GM18519 (cell line): ENCODE measurements at regions not wholly inside any gene's neighbourhood (a gene's known extent, or its start where the extent isn't known, plus 50 kb on each side); places are given as distances from the start of the nearest gene placed in this dataset.

Experiments
- ATAC-seq: cut with Tn5 transposase; IDR thresholded peaks from one replicate; pipeline ENCODE4 v1.9.1; 2021; ENCODE audit warnings: mild to moderate bottlenecking, moderate library complexity; ENCODE audit not compliant: unreplicated experiment, low FRiP score

DNA sequence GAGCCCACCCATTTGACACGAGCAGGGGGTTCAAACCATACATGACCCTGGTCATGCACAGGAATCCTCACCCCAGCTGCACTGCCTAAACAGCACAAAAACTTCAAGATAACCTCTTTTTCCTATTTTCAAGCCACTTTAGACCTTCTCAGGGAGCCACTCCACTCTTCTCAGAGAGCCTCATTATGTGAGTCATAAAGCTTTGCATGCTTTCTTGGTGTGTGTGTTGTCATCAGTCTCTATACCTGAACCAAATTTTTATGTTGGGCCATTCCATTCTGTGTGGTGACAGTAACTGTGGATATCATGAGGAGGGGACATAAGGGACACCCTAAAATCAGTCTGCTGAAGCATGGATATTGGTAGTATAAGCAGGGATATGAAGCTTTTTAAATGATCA, 769.5 kb upstream of the API5 start:
- ATAC-seq: no peak

DNA sequence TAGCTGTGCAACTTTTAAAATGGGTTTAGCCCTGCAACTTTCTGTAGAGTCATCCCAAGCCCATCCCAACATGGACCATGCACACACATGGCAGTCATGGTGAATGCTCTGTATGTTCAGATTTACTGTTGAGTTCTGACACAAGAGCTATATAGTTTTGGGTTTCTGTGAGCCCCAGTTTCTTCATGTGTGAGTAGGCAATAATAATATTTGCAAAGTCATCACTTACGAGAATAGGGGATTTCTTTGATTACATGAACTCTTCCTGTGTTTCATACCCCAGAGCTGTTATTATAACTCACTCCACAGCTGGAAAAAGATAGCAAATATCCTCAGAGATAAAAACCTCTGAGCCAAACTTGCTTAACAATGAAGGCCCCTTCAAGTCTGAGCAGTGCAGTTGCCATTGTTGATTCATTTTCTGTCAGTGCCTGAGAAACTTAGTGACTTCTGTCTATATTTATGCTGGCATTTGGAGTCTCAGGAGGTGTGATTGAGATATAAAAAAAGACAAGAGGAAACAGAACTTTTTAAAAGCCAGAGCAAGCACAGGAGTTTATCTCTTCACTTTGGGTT, 767.9 kb upstream of the API5 start:
- ATAC-seq: no peak

DNA sequence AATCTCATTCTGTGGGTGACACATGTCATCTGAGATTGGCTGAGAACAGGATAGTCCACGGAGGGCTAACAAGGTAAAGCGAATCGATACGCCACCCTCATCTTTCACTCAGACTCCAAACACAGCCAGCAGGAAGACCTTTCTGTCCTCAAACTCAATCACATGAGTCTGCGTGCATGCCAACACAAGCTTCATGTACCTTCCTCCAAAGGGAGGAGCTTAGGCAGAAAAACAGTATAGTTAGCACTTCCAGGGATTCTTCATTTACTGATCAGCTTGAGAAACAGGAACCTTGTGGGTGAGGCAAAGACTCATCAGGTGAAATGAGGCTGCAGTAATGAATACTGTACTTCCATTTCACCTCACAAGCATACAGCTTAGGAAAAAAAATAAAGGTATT, 767.1 kb upstream of the API5 start:
- ATAC-seq: no peak

DNA sequence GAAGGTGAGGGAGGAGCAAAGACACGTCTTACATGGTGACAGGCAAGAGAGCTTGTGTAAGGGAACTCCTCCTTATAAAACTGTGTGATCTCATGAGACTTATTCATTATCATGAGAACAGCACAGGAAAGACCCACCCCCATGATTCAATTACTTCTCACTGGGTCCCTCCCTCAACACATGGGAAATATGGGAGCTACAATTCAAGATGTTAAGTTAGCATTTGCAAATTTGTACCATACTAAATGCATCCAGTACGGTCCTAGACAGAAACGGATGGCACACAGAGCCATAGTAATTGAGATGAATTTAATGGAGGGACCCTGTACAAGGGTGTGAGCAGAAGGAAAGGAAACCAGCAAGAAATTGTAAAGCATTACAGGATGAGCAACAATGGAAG, 765.8 kb upstream of the API5 start:
- no peak for ATAC-seq

DNA sequence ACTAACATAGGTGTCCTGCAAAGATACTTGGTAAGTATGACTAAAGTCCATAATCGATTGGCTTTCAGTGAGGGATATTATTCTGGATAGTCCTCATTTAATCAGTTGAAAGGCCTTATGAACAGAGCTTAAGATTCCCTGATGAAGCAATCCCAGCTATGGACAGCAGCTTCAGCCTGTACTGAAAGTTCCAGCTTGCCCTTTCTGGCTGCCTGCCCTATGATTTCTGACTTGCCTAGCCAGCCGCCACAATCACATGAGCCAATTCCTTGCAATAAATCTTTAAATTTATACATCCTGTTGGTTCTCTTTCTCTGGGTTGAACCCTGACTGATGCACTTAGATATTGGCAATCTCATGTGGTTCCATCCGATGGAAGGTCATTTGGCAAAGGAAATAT, 759.0 kb upstream of the API5 start:
- ATAC-seq: no peak

DNA sequence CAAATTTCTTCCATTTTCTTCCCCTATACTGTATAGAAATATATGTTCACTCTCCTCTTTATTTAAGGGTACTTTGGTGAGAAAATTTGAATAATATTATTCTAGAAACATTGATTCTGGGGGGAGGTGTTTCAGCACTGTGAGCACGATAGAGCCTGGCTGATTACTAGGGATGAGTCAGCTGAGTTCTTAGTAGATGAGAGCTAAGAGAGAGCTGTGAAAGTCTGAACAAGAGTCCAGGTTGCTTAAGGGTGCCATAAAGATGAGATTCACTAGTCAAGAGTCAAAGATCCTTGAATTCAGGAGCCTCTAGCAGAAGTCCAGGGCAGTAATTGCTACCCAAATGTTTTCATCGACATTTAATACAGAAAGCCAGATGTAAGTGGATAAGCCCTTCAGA, 756.6 kb upstream of the API5 start:
- no peak for ATAC-seq

DNA sequence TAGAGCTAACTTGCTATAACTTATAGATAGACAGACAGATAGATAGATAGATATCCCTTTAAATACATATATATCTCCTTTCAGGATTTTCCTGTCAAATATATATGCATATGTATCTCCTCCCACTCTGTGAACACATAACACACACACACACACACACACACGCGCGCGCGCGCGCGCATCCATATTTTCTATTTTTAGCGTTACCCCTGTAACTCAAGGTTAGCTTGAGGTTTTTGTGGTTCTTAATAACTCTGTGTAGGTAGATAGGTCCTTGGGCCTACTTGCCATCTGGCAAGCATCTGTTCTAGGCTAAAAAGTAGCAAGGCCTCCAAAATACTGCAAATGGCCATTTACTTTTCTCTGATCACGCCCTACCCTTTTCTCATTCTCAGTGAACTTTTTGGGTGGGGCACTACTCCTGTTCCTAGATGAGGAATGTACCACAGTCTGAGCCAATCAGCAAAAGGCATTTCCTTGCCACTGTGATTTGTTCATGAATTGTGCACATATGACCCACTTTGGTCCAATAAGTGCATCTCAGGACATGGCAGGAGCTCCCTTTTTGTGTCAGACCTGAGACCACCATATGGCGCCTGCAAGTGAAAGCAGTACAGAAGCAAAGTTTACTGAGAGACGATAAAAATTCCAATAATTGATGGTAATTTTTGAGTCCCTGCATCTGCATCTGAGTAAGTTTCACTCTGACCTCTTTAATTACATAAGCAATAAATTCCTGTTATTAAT, 740.5 kb upstream of the API5 start:
- no peak for ATAC-seq

DNA sequence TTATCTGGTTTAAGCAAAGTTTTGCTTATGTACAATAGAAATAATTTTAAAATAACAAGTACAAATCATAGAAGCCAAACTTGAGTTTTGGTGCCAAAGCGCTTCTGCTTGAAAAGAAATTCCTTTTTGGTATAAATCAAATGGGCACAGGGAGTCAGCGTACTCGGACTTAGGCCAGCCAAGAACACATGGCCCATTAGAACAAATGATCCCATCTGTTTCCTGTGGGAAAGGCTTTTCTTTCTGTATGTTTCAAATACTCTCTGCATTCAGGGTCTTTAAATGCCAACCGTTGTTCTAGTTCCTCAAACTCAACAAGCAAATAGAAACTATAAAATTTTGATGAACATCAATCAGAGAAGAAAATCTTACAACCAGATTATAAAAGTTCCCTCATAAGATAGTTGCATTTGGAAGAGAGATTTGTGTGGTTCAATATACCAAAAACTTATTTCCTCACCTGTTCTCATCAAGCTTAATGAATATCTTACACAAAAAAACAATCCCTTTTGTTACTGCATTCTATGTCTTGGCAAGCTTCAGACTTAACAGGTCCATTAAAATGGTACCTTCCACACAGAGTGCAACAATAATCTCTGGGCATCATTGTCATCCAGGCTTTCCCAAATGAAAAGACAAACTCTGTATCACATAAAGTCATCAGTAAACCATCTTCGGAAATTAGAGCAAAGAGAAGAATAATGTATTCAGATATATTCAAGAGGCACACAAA, 739.8 kb upstream of the API5 start:
- ATAC-seq: no peak

DNA sequence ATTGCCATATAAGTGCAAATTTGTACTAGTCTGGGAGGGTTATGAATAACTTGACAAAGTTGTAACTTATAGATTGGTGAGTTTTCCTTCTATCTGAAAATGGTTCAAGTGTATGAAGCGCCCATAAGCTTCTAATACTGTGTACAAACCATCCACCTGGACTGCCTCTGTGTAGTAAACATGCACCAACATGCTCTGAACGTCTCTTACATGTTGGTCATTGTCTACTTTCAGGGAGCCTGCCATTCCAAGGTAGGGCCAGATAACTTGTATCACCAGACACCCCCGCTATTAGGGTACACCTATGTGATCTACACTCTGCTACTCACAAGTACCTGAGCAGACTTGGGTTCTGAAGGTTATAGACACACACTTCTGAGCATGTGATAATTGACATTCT, 735.5 kb upstream of the API5 start:
- no peak for ATAC-seq

DNA sequence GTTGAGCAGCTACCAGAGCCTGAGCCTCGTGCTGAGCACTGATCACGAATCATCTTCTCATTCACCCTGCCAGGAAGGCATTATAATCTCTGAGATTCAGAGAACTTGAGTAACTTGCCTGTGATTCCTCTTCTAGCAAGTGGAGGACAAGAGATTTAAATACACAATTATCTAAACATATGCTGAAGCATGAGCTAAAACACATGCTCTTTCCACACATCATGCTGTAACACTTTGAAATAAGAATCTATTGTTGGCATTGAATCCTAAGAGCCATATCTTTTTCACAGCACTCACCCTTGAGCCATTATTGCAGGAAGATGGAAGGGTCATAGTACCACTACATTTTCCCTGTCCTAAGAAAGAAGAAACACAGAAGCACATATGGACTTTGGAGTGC, 722.5 kb upstream of the API5 start:
- no peak for ATAC-seq

DNA sequence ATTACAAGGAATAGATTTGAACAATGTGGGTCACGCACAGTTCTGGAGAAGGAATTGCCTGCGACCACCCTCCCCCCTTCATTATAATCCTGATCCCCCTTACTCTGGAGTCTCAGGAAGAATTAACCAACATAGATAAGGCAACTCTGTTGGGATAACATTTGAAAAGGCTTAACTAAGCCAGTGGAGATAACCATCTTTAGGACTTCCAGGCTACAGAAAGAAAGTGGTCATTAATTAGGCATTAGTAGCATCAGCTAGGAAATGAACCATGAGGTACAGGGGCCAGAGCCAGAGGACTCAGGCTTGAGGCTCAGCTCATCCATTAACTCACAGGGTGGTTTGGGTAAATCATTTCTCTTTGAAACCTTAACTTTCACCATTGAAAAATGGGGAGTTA, 720.0 kb upstream of the API5 start:
- ATAC-seq: no peak

DNA sequence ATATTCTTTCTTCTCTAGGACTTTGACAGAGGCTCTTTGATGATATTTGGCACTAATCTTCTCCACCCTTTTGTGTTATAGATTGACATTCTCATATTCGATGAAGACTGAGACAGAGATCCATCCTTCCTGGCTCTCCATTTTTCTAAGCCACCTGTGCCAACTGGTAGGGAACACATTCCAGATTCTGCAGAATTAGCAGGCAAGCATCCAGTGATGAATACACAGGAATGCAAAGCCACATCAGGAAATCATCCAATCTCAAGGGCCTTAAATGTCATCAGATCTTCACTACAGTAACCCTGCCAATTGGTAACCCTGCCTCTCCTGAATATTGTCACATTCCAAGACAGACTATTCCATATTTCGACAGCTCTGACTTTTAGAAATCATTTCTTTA, 718.4 kb upstream of the API5 start:
- ATAC-seq: no peak

DNA sequence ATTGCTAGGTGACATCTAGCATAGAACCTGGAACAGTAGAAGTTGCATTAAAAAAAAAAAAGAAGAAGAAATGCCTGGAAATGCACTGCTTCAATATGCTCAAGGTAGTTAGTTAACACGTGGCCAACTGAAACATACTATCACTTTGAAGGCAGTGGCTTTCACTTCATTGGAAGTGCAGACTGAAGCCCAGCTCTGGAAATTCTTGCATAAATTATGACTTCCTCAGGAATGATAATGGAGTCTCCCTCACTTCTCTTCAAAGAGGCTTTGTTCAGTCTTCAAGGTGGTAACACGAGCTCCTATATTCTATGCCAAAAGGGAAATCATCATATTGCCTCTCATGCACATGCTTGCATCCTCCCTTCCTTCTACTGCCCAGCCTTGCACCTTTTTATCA, 715.9 kb upstream of the API5 start:
- ATAC-seq: no peak

DNA sequence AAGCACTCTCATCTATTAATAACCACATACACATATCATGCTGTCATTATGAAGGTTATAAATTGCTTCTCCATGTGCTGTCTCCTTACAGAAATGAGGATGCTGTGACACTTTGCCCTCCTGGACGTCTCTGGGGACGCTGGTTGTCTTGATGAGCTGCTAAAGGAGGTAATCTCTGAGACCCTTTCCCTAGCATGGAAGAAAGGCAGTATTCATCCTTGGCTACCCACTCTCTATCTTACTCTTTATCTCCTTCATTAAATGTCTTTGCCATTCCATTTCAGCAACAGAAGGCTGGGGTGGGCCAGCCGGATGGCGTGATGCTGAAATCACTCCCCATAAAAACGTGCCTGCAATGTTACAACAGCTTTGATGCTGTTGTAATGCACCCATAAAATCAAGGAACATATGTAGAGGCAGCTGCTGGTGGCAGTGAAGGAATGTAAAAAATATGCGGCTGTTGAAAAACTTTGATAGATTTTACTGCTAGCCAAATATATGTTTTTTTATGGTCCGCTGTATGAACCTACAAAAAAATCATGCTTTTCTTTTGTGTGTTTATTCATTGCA, 715.1 kb upstream of the API5 start:
- ATAC-seq: no peak

DNA sequence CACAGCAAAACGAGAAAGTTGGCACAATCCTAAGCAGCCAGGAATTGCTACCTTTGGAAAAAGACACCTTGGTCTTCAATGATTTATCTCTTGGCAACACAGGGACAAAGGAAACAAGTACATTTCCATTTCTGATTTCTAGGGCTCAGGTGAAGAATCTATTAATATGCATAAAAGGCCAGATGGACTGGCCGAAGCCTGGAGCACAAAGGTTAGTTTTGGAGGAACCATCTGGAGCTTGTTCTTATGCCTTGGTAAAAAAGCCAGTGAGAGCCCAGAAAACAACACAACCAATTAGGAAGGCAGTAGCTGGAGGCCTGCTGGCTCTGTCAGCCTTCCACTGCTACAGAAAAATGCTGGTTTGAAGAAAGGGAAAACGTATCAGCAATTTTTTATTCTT, 713.5 kb upstream of the API5 start:
- ATAC-seq: no peak

DNA sequence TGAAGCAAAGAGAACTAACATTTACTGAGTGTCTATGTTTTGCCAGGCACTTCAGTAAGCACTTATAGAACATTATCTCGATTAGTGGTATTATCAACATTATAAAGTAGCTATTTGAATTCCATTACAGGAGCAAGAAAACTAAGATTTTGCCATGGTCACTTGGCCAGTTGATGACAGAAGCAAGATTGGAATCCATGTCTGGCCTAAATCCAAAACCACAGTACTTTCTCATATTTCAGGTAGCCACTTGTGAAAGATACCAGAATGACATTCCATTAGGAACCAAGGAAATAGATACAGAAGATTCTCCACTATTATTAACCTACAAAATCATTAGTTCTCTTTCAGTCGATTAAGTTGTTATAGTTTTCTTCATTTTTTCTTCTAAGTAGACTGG, 691.0 kb upstream of the API5 start:
- ATAC-seq: no peak

DNA sequence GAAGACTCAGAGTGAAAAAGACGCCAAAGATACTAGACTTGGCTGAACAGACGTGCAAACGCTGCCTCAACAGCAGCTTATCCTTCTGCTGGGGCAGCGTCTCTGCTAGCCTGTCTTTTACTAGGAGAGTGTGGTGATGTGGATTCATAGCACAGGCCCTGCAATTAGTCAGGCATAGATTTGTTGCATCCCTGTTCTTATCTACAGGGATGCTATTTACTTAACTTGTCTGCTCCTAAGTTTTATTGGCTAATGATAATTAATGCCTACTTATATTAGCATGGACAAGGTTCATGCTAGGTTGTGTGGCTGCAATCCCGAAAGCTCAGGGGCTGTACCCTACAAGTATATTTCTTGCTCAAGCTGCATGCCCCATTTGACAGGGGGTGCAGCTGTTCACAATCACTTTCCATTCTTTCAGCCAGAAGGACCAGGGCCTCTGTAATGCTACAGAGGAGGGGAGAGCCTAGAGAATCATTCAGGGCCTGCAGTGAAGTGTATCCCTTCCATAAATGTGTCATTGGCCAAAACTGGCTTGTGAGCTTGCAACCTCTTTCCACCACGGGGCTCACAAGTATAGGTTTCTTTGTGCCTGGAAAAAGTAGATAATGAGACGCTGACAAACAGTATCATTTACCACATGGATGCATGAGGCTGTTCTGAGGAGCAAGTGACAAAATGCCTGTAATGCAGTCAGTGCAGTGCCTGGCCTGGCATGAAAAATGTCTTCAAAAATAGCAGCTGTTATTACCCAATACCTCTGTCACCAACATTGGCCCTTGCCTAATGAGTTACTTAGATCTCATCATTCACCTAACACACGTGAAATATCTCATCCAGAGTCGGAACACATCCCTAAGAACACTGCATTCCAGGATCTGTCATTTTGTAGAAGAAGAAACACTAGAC, 685.8 kb upstream of the API5 start:
- ATAC-seq: no peak

DNA sequence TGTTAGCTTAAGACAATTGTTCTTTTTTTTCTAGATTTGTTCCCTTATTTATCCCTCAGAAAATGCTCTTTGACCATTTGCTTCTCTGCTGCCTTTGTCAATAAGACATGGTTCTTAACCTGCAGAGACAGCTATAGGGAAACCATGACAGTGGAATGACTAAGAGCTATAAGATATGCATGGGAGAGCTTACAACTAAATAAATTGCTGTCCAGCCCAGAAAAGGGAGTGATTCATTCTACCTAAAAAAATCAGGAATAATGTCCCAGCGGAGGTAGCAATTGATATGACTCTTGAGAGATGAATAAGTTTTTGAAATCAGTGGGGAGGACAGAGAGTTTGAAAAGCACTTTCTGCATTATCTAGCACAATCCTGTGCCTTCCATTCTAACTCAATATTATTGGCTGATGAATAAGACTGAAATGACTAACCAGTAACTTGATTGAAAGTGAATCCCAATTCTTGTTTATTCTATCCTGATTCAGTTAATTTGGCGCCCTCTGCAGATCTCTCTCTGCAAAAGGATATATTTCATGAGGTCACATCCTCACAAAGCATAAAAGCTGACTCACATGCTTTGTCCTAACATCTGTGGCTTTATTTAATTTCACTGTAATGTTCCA, 680.5 kb upstream of the API5 start:
- no peak for ATAC-seq

DNA sequence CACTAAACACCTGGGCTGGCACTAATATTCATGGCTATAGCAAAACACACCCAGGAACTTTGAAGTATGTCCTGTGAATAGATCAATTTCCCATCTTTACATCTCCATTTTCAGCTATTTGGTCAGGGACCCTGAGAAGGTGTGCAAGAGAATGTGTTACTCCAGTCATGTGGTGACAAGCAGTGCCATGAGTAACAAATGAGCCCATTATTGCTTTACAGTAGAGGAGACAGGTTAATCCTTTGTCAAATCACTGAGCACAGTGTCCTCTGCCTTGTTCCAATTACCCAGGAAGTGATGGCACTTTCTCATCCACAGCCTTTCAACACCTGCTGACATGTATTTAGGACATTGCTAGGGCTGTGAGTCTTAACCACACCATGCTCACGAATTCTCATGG, 664.8 kb upstream of the API5 start:
- ATAC-seq: no peak

DNA sequence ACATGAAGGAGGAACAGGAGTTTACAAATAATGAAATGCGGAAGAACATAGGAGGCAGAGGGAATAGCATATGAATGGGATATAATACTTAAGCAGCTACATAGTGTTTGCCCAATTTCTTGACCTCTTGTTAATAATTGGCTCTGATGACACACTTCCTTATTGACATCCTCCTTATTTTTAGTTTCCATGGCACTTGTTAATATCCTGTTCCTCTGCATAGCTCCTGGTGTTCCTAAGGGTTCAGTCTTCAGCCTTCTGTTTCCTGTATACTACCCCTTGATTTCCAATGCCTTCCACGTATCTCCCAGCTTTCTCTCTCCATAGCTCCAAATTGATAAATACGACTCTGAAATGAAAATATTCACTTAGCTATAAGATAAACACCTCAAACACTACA, 663.8 kb upstream of the API5 start:
- no peak for ATAC-seq
